ENCODE measurements at regions not wholly inside any gene's neighbourhood (a gene's known extent, or its start where the extent isn't known, plus 50 kb on each side); places are given as distances from the start of the nearest gene placed in this dataset.

GRCh38 chr3:162021206-162021605 lies 524.6 kb downstream of the OTOL1 start:
- TF ChIP-seq, protein P1, sequence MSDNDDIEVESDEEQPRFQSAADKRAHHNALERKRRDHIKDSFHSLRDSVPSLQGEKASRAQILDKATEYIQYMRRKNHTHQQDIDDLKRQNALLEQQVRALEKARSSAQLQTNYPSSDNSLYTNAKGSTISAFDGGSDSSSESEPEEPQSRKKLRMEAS (IDR thresholded peaks at IDR 0.05), result no peak
- no peak for TF ChIP-seq RAD21 (IDR thresholded peaks at IDR 0.05; ENCODE audit: low read depth)
- no peak for TF ChIP-seq TEAD4 (IDR thresholded peaks at IDR 0.05)
- TF ChIP-seq, protein P2, sequence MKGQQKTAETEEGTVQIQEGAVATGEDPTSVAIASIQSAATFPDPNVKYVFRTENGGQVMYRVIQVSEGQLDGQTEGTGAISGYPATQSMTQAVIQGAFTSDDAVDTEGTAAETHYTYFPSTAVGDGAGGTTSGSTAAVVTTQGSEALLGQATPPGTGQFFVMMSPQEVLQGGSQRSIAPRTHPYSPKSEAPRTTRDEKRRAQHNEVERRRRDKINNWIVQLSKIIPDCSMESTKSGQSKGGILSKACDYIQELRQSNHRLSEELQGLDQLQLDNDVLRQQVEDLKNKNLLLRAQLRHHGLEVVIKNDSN (IDR thresholded peaks at IDR 0.05), result no peak
- no peak for TF ChIP-seq FOXM1 (IDR thresholded peaks at IDR 0.05; ENCODE audit: borderline replicate concordance, low read depth)
- TF ChIP-seq YY1 (IDR thresholded peaks at IDR 0.05; ENCODE audit: low read depth), result no peak
- TF ChIP-seq CEBPB (IDR thresholded peaks at IDR 0.05), result no peak
- TF ChIP-seq CREB1 (IDR thresholded peaks at IDR 0.05; ENCODE audit: low read depth), result no peak
- TF ChIP-seq EGR1 (IDR thresholded peaks at IDR 0.05), result no peak
- no peak for TF ChIP-seq ZBTB7A (IDR thresholded peaks at IDR 0.05; ENCODE audit: low read depth)
- no peak for TF ChIP-seq REST (IDR thresholded peaks at IDR 0.05; ENCODE audit: low read depth)
- TF ChIP-seq EP300 (IDR thresholded peaks at IDR 0.05; ENCODE audit: borderline replicate concordance), result no peak
- TF ChIP-seq TCF12 (IDR thresholded peaks at IDR 0.05; ENCODE audit: low read depth), result no peak
- TF ChIP-seq TAF1 (IDR thresholded peaks at IDR 0.05; ENCODE audit: low read depth), result no peak
- TF ChIP-seq NFIC (IDR thresholded peaks at IDR 0.05), result no peak

- TF ChIP-seq ZBTB7A (IDR thresholded peaks at IDR 0.05; ENCODE audit: low read depth) (no peak), TAF1 (IDR thresholded peaks at IDR 0.05; ENCODE audit: low read depth) (no peak), RAD21 (IDR thresholded peaks at IDR 0.05; ENCODE audit: low read depth) (no peak), CEBPB (IDR thresholded peaks at IDR 0.05) (no peak), EP300 (IDR thresholded peaks at IDR 0.05; ENCODE audit: borderline replicate concordance) (no peak), REST (IDR thresholded peaks at IDR 0.05; ENCODE audit: low read depth) (no peak), CREB1 (IDR thresholded peaks at IDR 0.05; ENCODE audit: low read depth) (no peak), TEAD4 (IDR thresholded peaks at IDR 0.05) (no peak), YY1 (IDR thresholded peaks at IDR 0.05; ENCODE audit: low read depth) (no peak), EGR1 (IDR thresholded peaks at IDR 0.05) (no peak), TCF12 (IDR thresholded peaks at IDR 0.05; ENCODE audit: low read depth) (no peak), FOXM1 (IDR thresholded peaks at IDR 0.05; ENCODE audit: borderline replicate concordance, low read depth) (no peak), NFIC (IDR thresholded peaks at IDR 0.05) (no peak)
- TF ChIP-seq, protein P2 (IDR thresholded peaks at IDR 0.05), result no peak
- TF ChIP-seq, protein P1 (IDR thresholded peaks at IDR 0.05), result no peak
These were observed 526.3 kb downstream of the OTOL1 start for GRCh38 chr3:162022911-162023310.

DNA sequence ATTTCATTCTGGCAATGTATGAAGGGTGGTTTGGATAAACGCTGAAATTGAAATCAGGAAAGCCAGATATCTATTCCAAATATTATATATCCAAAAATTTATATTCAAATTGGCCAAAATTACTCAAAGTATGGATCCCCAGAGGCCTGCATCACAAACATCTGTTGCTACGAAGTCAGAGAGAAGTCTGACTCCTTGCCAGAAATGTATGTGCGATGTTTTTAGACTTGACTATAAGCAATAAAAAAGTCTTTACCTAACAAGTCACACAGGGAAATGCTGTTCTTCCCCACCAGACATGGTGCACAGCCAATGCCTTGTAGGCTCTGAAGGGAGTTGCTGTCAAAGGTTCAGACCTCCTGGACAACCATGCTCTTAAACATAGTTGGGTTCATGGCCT lies 533.1 kb downstream of the OTOL1 start:
- TF ChIP-seq TEAD4 (IDR thresholded peaks at IDR 0.05) (no peak), REST (IDR thresholded peaks at IDR 0.05; ENCODE audit: low read depth) (no peak), EP300 (IDR thresholded peaks at IDR 0.05; ENCODE audit: borderline replicate concordance) (no peak), ZBTB7A (IDR thresholded peaks at IDR 0.05; ENCODE audit: low read depth) (no peak), RAD21 (IDR thresholded peaks at IDR 0.05; ENCODE audit: low read depth) (no peak), TCF12 (IDR thresholded peaks at IDR 0.05; ENCODE audit: low read depth) (no peak), FOXM1 (IDR thresholded peaks at IDR 0.05; ENCODE audit: borderline replicate concordance, low read depth) (no peak), CREB1 (IDR thresholded peaks at IDR 0.05; ENCODE audit: low read depth) (no peak), CEBPB (IDR thresholded peaks at IDR 0.05) (no peak)
- TF ChIP-seq, protein P1 (IDR thresholded peaks at IDR 0.05), result no peak
- TF ChIP-seq, protein P2 (IDR thresholded peaks at IDR 0.05), result no peak

DNA sequence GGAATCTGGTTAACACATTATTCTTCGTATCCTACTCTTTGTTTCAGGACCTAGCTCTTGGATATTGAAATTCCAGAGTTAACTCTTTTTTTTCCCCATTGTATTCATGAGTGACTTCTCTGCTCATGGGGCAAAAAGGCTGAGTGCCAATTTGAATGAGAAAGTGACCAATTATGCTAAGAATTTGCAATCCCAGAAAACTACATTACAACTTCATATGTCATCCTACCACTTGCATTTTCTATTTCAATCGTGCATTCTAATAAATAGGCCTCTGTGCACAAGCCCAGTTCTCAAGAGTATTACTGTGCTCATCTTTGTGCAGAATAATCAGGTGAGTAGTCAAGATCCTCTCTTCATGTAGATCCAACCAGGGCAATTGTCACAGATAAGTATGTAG lies 537.8 kb downstream of the OTOL1 start:
- TF ChIP-seq, protein P2 (IDR thresholded peaks at IDR 0.05), result no peak
- TF ChIP-seq, protein P1 (IDR thresholded peaks at IDR 0.05), result no peak
